K562 (cell line): ENCODE measurements at regions not wholly inside any gene's neighbourhood (a gene's known extent, or its start where the extent isn't known, plus 50 kb on each side); places are given as distances from the start of the nearest gene placed in this dataset.

Experiments
- ATF7 ChIP-seq: fragments of 450-650 bp; IDR thresholded peaks from 2 replicates; pipeline ENCODE4 v1.7.1; 2014; ENCODE audit warnings: mild to moderate bottlenecking, moderate library complexity
- BCL6 ChIP-seq: fragments of 250-450 bp; sonication (Bioruptor Pico); IDR thresholded peaks from 2 replicates; pipeline ENCODE4 v1.4.0; 2020
- CBX3 ChIP-seq, 2 experiments: IDR thresholded peaks; 1 replicate in 1 of 2; 2 replicates in 1 of 2; pipeline ENCODE4 v1.6.1; 2012; ENCODE audit warnings: inconsistent platforms in 2 of 2, low read length in 2 of 2, borderline replicate concordance in 1 of 2, control low read depth in 1 of 2
- CC2D1A ChIP-seq: fragments of 450-650 bp; IDR thresholded peaks from 2 replicates; pipeline ENCODE4 v1.6.1; 2017; ENCODE audit warnings: mild to moderate bottlenecking
- CREB1 ChIP-seq, 2 experiments: sonication (generic) in 1 of 2; formaldehyde crosslinking in 1 of 2; IDR thresholded peaks; 2 replicates each; pipeline versions ENCODE4 v1.6.1 to v1.8.0; 2012 to 2022; ENCODE audit warnings: inconsistent platforms in 1 of 2, mild to moderate bottlenecking in 1 of 2, missing genetic modification reagents in 1 of 2, moderate library complexity in 1 of 2
- CTBP1 ChIP-seq: fragments of 450-650 bp; IDR thresholded peaks from 2 replicates; pipeline ENCODE4 v1.6.1; 2016; ENCODE audit warnings: borderline replicate concordance
- HDAC6 ChIP-seq: IDR thresholded peaks from 2 replicates; pipeline ENCODE4 v1.6.1; 2012; ENCODE audit warnings: low read depth, mild to moderate bottlenecking, control low read depth, inconsistent platforms, low read length, moderate library complexity
- MAFG ChIP-seq: fragments of 450-650 bp; conservative IDR thresholded peaks from 2 replicates; pipeline ENCODE4 v1.6.1; 2016; ENCODE audit warnings: missing genetic modification characterization, missing compliant biosample characterization
- MNT ChIP-seq, 2 experiments: fragments of 450-650 bp; conservative IDR thresholded peaks; 2 replicates each; pipeline ENCODE4 v1.6.1; 2017; ENCODE audit warnings: mild to moderate bottlenecking in 2 of 2, moderate library complexity in 2 of 2
- MTA2 ChIP-seq: fragments of 450-650 bp; IDR thresholded peaks from 2 replicates; pipeline ENCODE4 v1.6.1; 2016; ENCODE audit warnings: low read depth
- MYNN ChIP-seq, 2 experiments: sonication (generic); formaldehyde crosslinking in 1 of 2; IDR thresholded peaks; 2 replicates each; pipeline versions ENCODE4 v1.5.0 to v1.6.1; 2016 to 2020; ENCODE audit warnings: antibody characterized with exemption in 1 of 2, missing genetic modification reagents in 1 of 2
- NR2C2 ChIP-seq, 2 experiments: fragments of 200-800 bp in 1 of 2; sonication (Bioruptor generic) in 1 of 2; sonication (generic) in 1 of 2; formaldehyde crosslinking in 1 of 2; IDR thresholded peaks; 2 replicates each; pipeline versions ENCODE4 v1.6.1 to v1.8.0; 2016 to 2022; ENCODE audit warnings: mild to moderate bottlenecking in 1 of 2, missing compliant biosample characterization in 1 of 2, missing genetic modification characterization in 1 of 2, missing genetic modification reagents in 1 of 2
- RAD21 ChIP-seq, 2 experiments: fragments of 250-450 bp in 1 of 2; fragments of 450-650 bp in 1 of 2; sonication (Bioruptor Pico) in 1 of 2; formaldehyde crosslinking in 1 of 2; IDR thresholded peaks in 1 of 2; conservative IDR thresholded peaks in 1 of 2; 2 replicates each; pipeline versions ENCODE4 v1.4.0 to v1.8.0; 2020 to 2022; ENCODE audit warnings: mild to moderate bottlenecking in 2 of 2, moderate library complexity in 1 of 2
- SAFB2 ChIP-seq: fragments of 200-400 bp; formaldehyde crosslinking; IDR thresholded peaks from 2 replicates; pipeline ENCODE4 v1.6.1; 2018; ENCODE audit warnings: borderline replicate concordance, low read length, low read depth, moderate library complexity; ENCODE audit not compliant: severe bottlenecking
- SP2 ChIP-seq: IDR thresholded peaks from 2 replicates; pipeline ENCODE4 v1.6.1; 2011; ENCODE audit warnings: mild to moderate bottlenecking, low read depth, low read length, moderate library complexity; ENCODE audit not compliant: poor library complexity, severe bottlenecking; ENCODE audit errors: extremely low read depth
- TEAD4 ChIP-seq, 2 experiments: sonication (generic) in 1 of 2; formaldehyde crosslinking in 1 of 2; IDR thresholded peaks; 2 replicates each; pipeline versions ENCODE4 v1.6.1 to v1.8.0; 2012 to 2022; ENCODE audit warnings: borderline replicate concordance in 1 of 2, inconsistent platforms in 1 of 2, low read length in 1 of 2, mild to moderate bottlenecking in 1 of 2, missing genetic modification reagents in 1 of 2
- ZBTB2 ChIP-seq: fragments of 450-650 bp; IDR thresholded peaks from 2 replicates; pipeline ENCODE4 v1.6.1; 2016; ENCODE audit warnings: antibody characterized with exemption
- ZNF197 ChIP-seq: fragments of 200-800 bp; sonication (Bioruptor generic); IDR thresholded peaks from 2 replicates; pipeline ENCODE4 v1.6.1; 2016; ENCODE audit warnings: low read depth, missing genetic modification characterization, missing compliant biosample characterization
- ZNF316 ChIP-seq: fragments of 450-650 bp; IDR thresholded peaks from 2 replicates; pipeline ENCODE4 v1.6.1; 2016
- ZNF644 ChIP-seq: fragments of 200-800 bp; sonication (Bioruptor generic); IDR thresholded peaks from 2 replicates; pipeline ENCODE4 v1.6.1; 2016; ENCODE audit warnings: low read depth, missing genetic modification characterization, missing compliant biosample characterization
- ZNF695 ChIP-seq: fragments of 450-650 bp; formaldehyde crosslinking; IDR thresholded peaks from 2 replicates; pipeline ENCODE4 v1.4.0; 2020; ENCODE audit warnings: mild to moderate bottlenecking, moderate library complexity
- TF ChIP-seq, protein P1 (sequence below): fragments of 200-800 bp; sonication (Bioruptor generic); IDR thresholded peaks from 2 replicates; pipeline ENCODE4 v1.6.1; 2017; ENCODE audit warnings: missing genetic modification characterization, missing compliant biosample characterization

GRCh38 chr6:147000545-147001488, 203.4 kb upstream of the STXBP5 start (continued):
- TF ChIP-seq BCL6: no peak
- TF ChIP-seq CTBP1: peak; percentile 18; the same call in 1 of the 2 replicates
- peak; percentile 72 for TF ChIP-seq ZNF316
- no peak for TF ChIP-seq ATF7
- TF ChIP-seq, protein P1, sequence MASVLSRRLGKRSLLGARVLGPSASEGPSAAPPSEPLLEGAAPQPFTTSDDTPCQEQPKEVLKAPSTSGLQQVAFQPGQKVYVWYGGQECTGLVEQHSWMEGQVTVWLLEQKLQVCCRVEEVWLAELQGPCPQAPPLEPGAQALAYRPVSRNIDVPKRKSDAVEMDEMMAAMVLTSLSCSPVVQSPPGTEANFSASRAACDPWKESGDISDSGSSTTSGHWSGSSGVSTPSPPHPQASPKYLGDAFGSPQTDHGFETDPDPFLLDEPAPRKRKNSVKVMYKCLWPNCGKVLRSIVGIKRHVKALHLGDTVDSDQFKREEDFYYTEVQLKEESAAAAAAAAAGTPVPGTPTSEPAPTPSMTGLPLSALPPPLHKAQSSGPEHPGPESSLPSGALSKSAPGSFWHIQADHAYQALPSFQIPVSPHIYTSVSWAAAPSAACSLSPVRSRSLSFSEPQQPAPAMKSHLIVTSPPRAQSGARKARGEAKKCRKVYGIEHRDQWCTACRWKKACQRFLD (CRISPR knock-in tag): no peak
- TF ChIP-seq MYNN (IDR thresholded peaks at IDR 0.05): no peak
- no peak for TF ChIP-seq MYNN (CRISPR knock-in tag; IDR thresholded peaks at IDR 0.05)
- TF ChIP-seq TEAD4 (IDR thresholded peaks at IDR 0.05; ENCODE audit: low read length): peak; percentile 17; the same call in 1 of the 2 replicates
- TF ChIP-seq TEAD4 (CRISPR knock-in tag; IDR thresholded peaks at IDR 0.05; ENCODE audit: borderline replicate concordance): no peak
- TF ChIP-seq ZBTB2: no peak; the same call in 1 of the 2 replicates
- peak in 1 of 2 experiments; percentile 11; a peak in 1 of 4 replicates for TF ChIP-seq RAD21 (CRISPR knock-in tag; conservative IDR thresholded peaks at IDR 0.05 in 1 of 2, IDR thresholded peaks at IDR 0.05 in 1 of 2)
- no peak for TF ChIP-seq CREB1 (IDR thresholded peaks at IDR 0.05)
- no peak for TF ChIP-seq CREB1 (CRISPR knock-in tag; IDR thresholded peaks at IDR 0.05)
- no peak for TF ChIP-seq ZNF197 (CRISPR knock-in tag)
- no peak for TF ChIP-seq MTA2
- no peak for TF ChIP-seq ZNF644 (tag)
- no peak for TF ChIP-seq SAFB2
- peak; percentile 76 for TF ChIP-seq MAFG
- TF ChIP-seq CBX3 (IDR thresholded peaks at IDR 0.05; ENCODE audit: borderline replicate concordance in 1 of 2, low read length in 2 of 2): peak in 1 of 2 experiments; percentile 66; a peak in 1 of 3 replicates
- no peak for TF ChIP-seq SP2
- TF ChIP-seq MNT (conservative IDR thresholded peaks at IDR 0.05): peak in 1 of 2 experiments; percentile 27; a peak in 1 of 4 replicates
- no peak for TF ChIP-seq ZNF695
- TF ChIP-seq NR2C2 (CRISPR knock-in tag; IDR thresholded peaks at IDR 0.05): no peak
- no peak for TF ChIP-seq NR2C2 (tag; IDR thresholded peaks at IDR 0.05)
- 0 out of 2 replicates have a peak, but pooled peaks have one; percentile 25 for TF ChIP-seq CC2D1A
- no peak for TF ChIP-seq HDAC6
